B cell (primary cell): ENCODE measurements at regions not wholly inside any gene's neighbourhood (a gene's known extent, or its start where the extent isn't known, plus 50 kb on each side); places are given as distances from the start of the nearest gene placed in this dataset.

ENCODE experiments used
- ATAC-seq: fragments of 200-7000 bp; cut with Tn5 transposase; one replicate; pipeline ENCODE4 v1.10.0; 2021; ENCODE audit warnings: low read depth, mild to moderate bottlenecking, moderate number of reproducible peaks, moderate library complexity
- CTCF ChIA-PET: fragments of 350-600 bp; sonication (Branson Sonifier 250); formaldehyde crosslinking; loops from one replicate; lab custom pipeline; 2021; ENCODE audit warnings: antibody characterized with exemption, inconsistent platforms; lab: Charles Lee
- POLR2A ChIA-PET: fragments of 350-600 bp; sonication (Branson Sonifier 250); formaldehyde crosslinking; loops from one replicate; lab custom pipeline; 2021; ENCODE audit warnings: antibody characterized with exemption; lab: Charles Lee
- DNase-seq: peaks from one replicate; pipeline ENCODE4 v3.0.0; 2013
- H2AFZ ChIP-seq: 2 replicates; pipeline ENCODE4 v1.6.1; 2012; ENCODE audit warnings: mild to moderate bottlenecking, low read depth, low read length; ENCODE audit not compliant: insufficient read depth, poor library complexity, severe bottlenecking
- H3K27ac ChIP-seq, 2 donors: 1 replicate in 1 of 2; 2 replicates in 1 of 2; pipeline ENCODE4 v1.5.1; 2012 to 2013; ENCODE audit warnings: low read length in 2 of 2, mild to moderate bottlenecking in 2 of 2, moderate library complexity in 1 of 2
- H3K27me3 ChIP-seq, 4 experiments: fragments of 200-600 bp in 1 of 4; sonication (generic) in 1 of 4; replicated peaks in 1 of 4; 1 replicate in 2 of 4; 2 replicates in 2 of 4; pipeline versions ENCODE4 v1.6.1 to v1.7.0; 2013 to 2016; ENCODE audit warnings: low read length in 3 of 4, mild to moderate bottlenecking in 2 of 4, mixed read lengths in 1 of 4, moderate library complexity in 1 of 4; ENCODE audit not compliant: insufficient read depth in 4 of 4, control insufficient read depth in 3 of 4; ENCODE audit errors: control extremely low read depth in 1 of 4
- H3K36me3 ChIP-seq, 2 experiments: replicated peaks in 1 of 2; 1 replicate in 1 of 2; 2 replicates in 1 of 2; pipeline versions ENCODE4 v1.6.1 to v1.7.1; 2013; ENCODE audit warnings: low read length in 1 of 2; ENCODE audit not compliant: insufficient read depth in 2 of 2, control insufficient read depth in 1 of 2; ENCODE audit errors: control extremely low read depth in 1 of 2, extremely low read depth in 1 of 2
- H3K4me1 ChIP-seq, 2 donors: fragments of 200-600 bp in 1 of 2; sonication (generic) in 1 of 2; 1 replicate in 1 of 2; 2 replicates in 1 of 2; pipeline versions ENCODE4 v1.5.1 to v1.6.1; 2013 to 2017; ENCODE audit warnings: low read length in 2 of 2; ENCODE audit not compliant: control insufficient read depth in 2 of 2, insufficient read depth in 2 of 2
- H3K4me2 ChIP-seq: replicated peaks from 2 replicates; pipeline ENCODE3; 2012; ENCODE audit warnings: mild to moderate bottlenecking, low read depth, low read length; ENCODE audit not compliant: poor library complexity, severe bottlenecking
- H3K4me3 ChIP-seq, 5 experiments: fragments of 200-600 bp in 1 of 5; sonication (generic) in 1 of 5; 1 replicate in 3 of 5; 2 replicates in 2 of 5; pipeline versions ENCODE4 v1.5.1 to v1.7.0; 2011 to 2016; ENCODE audit warnings: low read length in 4 of 5, mild to moderate bottlenecking in 4 of 5, low read depth in 2 of 5, control low read depth in 1 of 5, moderate library complexity in 1 of 5; ENCODE audit not compliant: insufficient read depth in 1 of 5; ENCODE audit errors: control extremely low read depth in 1 of 5, extremely low read depth in 1 of 5
- H3K79me2 ChIP-seq: fragments of 200-600 bp; sonication (generic); one replicate; pipeline ENCODE4 v1.6.0; 2016; ENCODE audit warnings: low read length; ENCODE audit not compliant: control insufficient read depth, insufficient read depth
- H3K9ac ChIP-seq: fragments of 200-600 bp; sonication (generic); 2 replicates; pipeline ENCODE4 v1.6.1; 2017; ENCODE audit warnings: mild to moderate bottlenecking, low read length, moderate library complexity
- H3K9me3 ChIP-seq, 3 donors: one replicate each; pipeline versions ENCODE4 v1.6.1 to v1.7.1; 2013; ENCODE audit warnings: low read length in 2 of 3; ENCODE audit not compliant: control insufficient read depth in 2 of 3, insufficient read depth in 1 of 3; ENCODE audit errors: control extremely low read depth in 1 of 3
- H4K20me1 ChIP-seq: 2 replicates; pipeline ENCODE4 v1.6.0; 2012; ENCODE audit warnings: mild to moderate bottlenecking, low read length; ENCODE audit not compliant: insufficient read depth, control insufficient read depth, poor library complexity, severe bottlenecking
- H3K27ac Mint-ChIP-seq: one replicate; pipeline ENCODE4 v1.8.0; 2021; ENCODE audit warnings: mixed read lengths
- H3K27me3 Mint-ChIP-seq: one replicate; pipeline ENCODE4 v1.8.0; 2021; ENCODE audit warnings: mixed read lengths
- H3K4me1 Mint-ChIP-seq: one replicate; pipeline ENCODE4 v1.8.0; 2021; ENCODE audit warnings: mixed read lengths
- H3K4me3 Mint-ChIP-seq: one replicate; pipeline ENCODE4 v1.8.0; 2021; ENCODE audit warnings: mixed read lengths
- H3K9me3 Mint-ChIP-seq: one replicate; pipeline ENCODE4 v1.8.0; 2022; ENCODE audit warnings: mixed read lengths; ENCODE audit not compliant: insufficient read depth
- CTCF ChIP-seq: fragments of 200-600 bp; IDR thresholded peaks from one replicate; pipeline ENCODE4 v1.8.0; 2022; ENCODE audit warnings: antibody characterized with exemption, mild to moderate bottlenecking
- EZH2 ChIP-seq: IDR thresholded peaks from 2 replicates; pipeline ENCODE4 v1.6.1; 2012; ENCODE audit warnings: borderline replicate concordance, low read depth, mild to moderate bottlenecking, moderate library complexity, low read length; ENCODE audit not compliant: insufficient read depth, poor library complexity, severe bottlenecking
- WGBS: methylation state at CpG from one replicate; pipeline ENCODE4 v1.1.5; 2013; ENCODE audit warnings: missing lambda C conversion rate; ENCODE audit not compliant: insufficient coverage; 5-methylcytosine and 5-hydroxymethylcytosine counted together
- intact Hi-C: fragments of 100-400 bp; cut with micrococcal nuclease; formaldehyde crosslinking; loops from one replicate; pipeline ENCODE4 v1.10.0; 2022

- Histone ChIP-seq H3K4me3 (no peak overlapping the region), H3K36me3 (no peaks in the 10 kb centered on the region), H3K27ac (no peak overlapping the region), H3K4me1 (no peaks in the 10 kb centered on the region), H3K9ac (no peak overlapping the region), H3K79me2 (no peaks in the 10 kb centered on the region), H3K9me3 (no peaks in the 10 kb centered on the region), H3K27me3 (no peaks in the 10 kb centered on the region), H3K4me2 (no peak overlapping the region), H2AFZ (no peak overlapping the region), H4K20me1 (no peaks in the 10 kb centered on the region)
- Mint-ChIP-seq H3K4me3 (no peak overlapping the region), H3K9me3 (peaks cover 9% of the 10 kb centered on the region), H3K4me1 (no peaks in the 10 kb centered on the region), H3K27me3 (no peaks in the 10 kb centered on the region), H3K27ac (no peak overlapping the region)
- CTCF ChIA-PET: no interaction called here
- 92% methylated on average over 3 of the region's 5 CpGs for WGBS
- TF ChIP-seq CTCF (no peak), EZH2 (no peak)
- POLR2A ChIA-PET: no interaction called here
- ATAC-seq: no peak
- no peak for DNase-seq
- intact Hi-C loops: no loop called here
Observed at GRCh38 chr11:81278991-81279390, 1454.7 kb downstream of the FAM181B start.

GRCh38 chr11:81270686-81271085 is 1463.0 kb downstream of the FAM181B start:
- intact Hi-C loops: no loop called here
- Histone ChIP-seq H3K4me3 (no peak overlapping the region), H3K4me1 (no peaks in the 10 kb centered on the region), H3K27me3 (no peaks in the 10 kb centered on the region), H3K36me3 (no peaks in the 10 kb centered on the region), H3K27ac (no peak overlapping the region), H3K9me3 (no peaks in the 10 kb centered on the region), H3K9ac (no peak overlapping the region), H4K20me1 (no peaks in the 10 kb centered on the region), H2AFZ (no peak overlapping the region), H3K4me2 (no peak overlapping the region), H3K79me2 (no peaks in the 10 kb centered on the region)
- Mint-ChIP-seq H3K4me1 (no peaks in the 10 kb centered on the region), H3K9me3 (no peaks in the 10 kb centered on the region), H3K4me3 (no peak overlapping the region), H3K27me3 (no peaks in the 10 kb centered on the region), H3K27ac (no peak overlapping the region)
- DNase-seq (no peak), ATAC-seq (no peak)
- CTCF ChIA-PET: no interaction called here
- POLR2A ChIA-PET: no interaction called here
- TF ChIP-seq EZH2: no peak
- no peak for TF ChIP-seq CTCF
